ENCODE measurements at regions not wholly inside any gene's neighbourhood (a gene's known extent, or its start where the extent isn't known, plus 50 kb on each side); places are given as distances from the start of the nearest gene placed in this dataset.
"Not testable (repeated sequence)": the region's sequence is repeated elsewhere in the genome, so short reads cannot be mapped to it uniquely, and the experiment has no call there.

- peak; percentile 65 for DNase-seq
Measured at GRCh38 chr3:188974856-188975599, 196.7 kb upstream of the TPRG1 start.

GRCh38 chr3:188975600-188976314 is 196.0 kb upstream of the TPRG1 start:
- DNase-seq = no peak

DNA sequence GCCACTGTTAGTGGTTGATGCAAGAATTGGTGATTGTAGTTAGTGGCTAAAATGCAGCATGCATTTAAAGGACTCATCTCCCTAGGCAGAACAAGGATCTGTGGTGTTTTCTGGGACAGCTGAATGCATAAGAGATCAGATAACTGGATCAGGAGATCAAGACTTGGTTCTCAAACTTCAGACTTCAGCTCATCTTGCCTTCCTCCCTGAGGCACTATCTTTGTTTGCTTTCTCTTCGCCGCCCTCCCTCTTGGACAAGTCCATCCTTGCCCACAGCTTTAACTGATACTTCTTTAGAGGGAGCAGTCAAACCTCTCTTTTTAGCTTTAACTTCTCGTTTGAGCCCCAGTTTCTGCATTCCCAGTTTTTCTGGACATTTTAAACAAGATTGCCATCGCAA is 195.4 kb upstream of the TPRG1 start:
- DNase-seq = no peak

DNA sequence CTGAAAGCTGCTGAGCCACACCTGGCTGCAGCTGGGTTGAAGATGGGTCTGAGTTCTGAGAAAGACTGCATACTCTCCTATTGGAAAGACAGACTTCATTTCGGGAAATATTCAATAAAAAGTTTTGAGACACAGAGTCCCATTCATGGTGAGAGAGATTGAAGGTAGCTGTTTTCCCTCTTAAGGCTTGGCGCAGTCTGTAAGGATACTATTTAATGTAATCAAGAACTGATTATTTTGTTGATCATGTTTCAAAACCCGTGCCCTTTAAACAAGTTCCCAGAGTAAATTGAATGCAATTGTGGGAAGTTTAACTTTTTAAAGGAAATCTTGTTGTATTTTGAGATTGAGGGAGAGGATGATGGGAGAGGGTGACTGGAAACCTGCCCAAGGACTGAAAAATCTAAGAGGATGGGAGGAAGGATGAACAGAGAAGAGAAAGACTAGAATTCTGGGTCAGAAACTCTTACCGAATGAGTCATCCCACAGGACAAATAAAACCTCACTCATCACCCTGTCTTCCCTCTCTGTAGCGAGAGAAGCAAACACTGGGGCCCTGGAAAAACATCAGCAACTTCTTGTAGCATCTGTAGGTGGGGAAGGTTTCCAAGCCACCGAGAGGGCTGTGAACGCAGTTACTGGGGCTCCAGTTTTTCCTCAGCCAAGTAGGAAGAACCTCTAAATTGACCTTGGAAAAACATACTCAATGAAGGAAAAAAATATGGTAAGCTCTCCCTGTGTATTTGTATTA is 193.2 kb upstream of the TPRG1 start:
- peak; percentile 77 for DNase-seq

DNA sequence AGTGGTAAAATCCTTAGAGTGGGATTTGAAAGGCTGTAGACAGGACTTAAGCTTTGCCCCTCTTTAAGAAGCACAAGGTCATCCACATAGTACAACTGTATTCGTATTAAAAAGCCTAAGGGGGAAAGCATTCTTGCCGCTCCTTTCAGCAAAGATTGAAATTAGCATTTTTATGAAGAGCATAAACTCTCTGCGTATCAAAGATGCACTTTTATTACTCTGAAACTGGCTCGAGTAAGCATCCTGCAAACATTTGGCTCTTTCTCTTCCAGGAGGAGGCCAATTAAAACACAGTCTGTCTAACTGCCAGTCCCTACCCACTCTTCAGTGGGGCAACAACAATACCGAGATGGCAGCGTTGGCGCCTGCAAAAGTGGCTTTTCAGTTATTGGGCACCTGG is 192.5 kb upstream of the TPRG1 start:
- no peak for DNase-seq

DNA sequence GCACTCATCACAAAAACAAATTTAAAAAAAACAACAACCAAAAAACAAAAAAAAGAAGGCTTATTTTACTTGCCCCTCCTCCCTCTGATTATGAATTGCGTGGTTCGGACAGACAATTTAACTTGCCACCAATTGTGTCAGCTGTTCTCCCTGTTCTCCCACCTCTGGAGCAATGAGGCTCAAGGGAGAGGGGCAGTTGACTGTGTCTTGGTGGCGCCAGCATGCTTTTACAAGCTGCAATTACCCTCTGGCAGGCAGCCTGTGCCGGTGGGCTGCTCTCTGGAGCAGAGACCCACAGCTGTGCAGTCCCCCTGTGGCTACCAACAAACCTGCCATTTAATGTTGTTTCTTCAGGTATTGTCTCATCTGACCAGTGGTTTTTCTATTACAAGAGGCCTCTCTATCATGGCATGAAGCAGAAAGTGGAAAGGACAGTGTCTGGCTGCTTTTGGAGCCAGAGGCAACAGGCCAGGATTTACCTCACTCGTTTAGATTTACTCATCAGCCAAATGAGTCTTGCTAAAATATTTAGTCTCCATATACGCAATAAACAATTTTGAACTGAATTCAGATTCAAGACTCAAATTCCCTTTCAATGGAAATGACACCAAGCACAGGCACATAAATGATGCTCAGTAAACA is 192.0 kb upstream of the TPRG1 start:
- DNase-seq = no peak

DNA sequence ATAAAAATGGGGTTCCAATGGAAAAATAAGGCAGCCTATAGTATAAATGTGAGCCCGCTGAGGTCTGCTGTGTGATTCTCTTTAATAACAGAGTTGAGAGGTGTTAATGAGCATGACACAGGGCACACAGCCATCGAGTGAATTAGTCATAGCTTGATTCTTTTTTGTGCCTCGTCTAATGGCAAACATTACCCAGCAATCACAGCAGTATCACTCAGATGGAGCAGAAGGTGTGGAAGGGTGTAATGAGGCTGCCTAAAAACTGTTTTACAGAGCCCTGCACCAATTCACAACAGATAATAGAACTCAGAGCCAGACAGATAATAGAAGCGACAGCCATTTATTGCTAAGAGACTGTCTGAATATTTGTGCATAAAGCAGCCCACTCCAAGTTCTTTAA is 178.6 kb upstream of the TPRG1 start:
- no peak for DNase-seq

- peak; percentile 85 for DNase-seq
Measured at GRCh38 chr3:189001559-189001958, 170.2 kb upstream of the TPRG1 start.

DNA sequence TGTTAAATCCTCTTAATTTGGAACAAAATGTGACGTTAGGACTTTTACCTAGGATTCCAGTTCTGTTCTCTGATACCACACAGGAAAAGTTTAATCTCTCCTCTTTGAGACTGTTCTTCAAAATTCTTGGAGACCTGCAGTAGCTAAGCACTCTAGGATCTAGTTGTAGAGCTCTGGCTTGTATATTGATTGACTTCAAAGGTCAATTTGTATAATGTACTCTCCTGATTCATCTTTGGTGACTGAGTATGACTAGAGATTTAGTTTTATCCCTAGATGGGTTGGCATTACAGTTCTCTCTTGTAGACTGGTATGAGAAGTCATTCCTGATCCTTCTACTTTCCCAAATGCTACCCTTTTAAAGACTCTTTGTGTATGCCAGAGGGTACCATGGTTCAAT is 168.4 kb upstream of the TPRG1 start:
- no peak for DNase-seq

GRCh38 chr3:189013224-189013888 is 158.4 kb upstream of the TPRG1 start:
- DNase-seq = no peak

DNA sequence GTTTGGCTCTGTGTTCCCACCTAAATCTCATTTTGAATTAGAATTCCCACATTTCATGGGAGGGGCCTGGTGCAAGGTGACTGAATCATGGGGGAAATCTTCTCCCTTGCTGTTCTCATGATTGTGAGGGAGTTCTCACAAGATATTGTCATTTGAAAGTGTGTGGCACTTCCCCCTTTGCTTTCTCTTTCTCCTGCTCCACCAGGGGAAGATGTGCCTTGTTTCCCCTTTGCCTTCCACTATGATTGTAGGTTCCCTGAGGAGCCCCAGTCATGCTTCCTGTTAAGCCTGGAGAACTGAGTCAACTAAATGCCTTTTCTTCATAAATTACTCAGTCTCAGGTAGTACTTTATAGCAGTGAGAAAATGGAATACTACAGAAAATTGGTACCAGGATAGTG is 157.2 kb upstream of the TPRG1 start:
- no peak for DNase-seq

GRCh38 chr3:189022576-189023466 is 148.9 kb upstream of the TPRG1 start:
- not testable (repeated sequence) for DNase-seq

DNA sequence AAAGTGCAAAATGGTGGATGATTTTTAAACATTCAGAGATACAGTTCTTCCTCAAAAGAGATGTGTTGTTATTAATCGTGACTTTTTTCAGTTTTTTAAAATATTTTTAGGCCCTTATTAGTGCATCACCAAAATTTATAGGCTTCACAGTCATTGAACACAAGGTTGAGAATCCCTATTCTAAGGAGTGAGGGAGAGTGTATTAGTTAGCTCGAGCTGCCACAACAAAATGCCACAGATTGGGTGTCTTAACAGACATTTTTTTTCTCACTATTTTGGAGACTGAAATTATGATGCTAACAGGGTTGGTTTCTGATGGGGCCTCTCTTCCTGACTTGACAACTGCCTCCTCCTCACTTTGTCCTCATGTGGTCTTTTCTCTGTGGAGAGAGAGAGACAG is 145.9 kb upstream of the TPRG1 start:
- DNase-seq = no peak

DNA sequence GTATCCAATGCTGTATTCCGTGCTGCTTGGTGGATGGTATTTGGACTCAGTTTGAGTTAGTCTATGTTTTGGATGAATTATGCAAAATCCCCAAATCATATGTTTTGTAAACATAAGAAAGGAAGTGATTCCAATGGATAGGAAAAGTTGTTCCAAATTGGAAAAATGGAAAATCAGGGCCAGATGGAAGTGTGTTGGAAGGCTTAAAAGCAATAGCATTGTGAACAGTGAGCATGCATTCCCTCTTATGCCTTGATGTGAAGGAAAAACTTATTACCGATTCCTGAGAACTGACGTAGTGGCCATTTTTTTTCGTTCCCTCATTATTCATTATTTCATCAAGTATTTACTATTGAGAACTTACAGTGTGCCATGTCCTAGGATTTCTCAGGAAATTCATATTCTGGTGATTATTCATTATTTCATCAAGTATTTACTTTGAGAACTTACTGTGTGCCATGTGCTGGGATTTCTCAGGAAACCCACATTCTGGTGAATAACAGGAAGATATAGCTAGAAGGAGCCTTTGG is 144.1 kb upstream of the TPRG1 start:
- peak; percentile 29 for DNase-seq

DNA sequence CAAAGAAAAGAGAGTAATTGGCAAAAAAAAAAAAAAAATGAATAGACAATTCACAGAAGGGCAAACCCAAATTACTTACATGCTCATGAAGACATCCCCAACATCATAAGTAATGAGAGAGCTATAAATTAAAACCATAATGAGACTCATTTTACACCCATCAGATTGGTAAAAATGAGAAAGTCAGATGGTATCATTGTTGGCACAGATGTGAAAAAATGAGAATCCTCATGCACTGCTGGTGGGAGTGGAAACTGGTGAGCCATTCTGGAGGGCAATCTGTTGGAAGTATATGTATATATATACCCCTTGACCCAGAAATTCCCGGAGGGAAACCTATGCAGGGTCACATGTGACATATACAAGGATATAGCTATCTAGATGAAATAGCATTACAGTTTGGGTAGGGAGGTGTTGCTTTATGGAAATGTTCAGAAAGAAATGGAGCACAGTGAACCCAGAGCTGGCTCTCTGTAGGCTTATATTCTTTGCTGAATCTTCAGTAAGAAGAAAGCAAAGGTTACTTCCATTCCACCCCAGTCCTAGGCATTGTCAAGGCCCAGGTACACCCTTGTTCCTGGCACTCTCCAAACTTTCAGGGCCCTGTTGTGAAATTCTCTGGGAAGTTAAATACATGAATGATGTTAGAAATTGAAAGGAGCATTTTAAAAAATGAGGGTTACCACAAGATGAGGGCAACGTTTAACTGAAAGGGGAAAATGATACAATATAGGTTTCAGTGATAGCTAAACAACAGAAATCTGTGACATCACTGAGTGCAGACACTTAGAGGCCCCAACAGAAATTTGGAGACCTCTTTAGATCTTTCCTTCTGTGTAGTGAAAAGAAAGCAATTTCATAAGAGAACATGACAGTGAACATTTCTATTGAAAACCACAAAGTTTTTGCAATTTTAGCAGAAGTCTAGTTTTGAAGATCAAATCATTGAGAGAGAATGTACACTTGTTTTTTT is 132.7 kb upstream of the TPRG1 start:
- no peak for DNase-seq

GRCh38 chr3:189040656-189041335 is 131.0 kb upstream of the TPRG1 start:
- DNase-seq = no peak

GRCh38 chr3:189041482-189042090 is 130.2 kb upstream of the TPRG1 start:
- peak; percentile 14 for DNase-seq

- DNase-seq = no peak
Measured at GRCh38 chr3:189042832-189043231, 128.9 kb upstream of the TPRG1 start.
